ENCODE measurements at regions not wholly inside any gene's neighbourhood (a gene's known extent, or its start where the extent isn't known, plus 50 kb on each side); places are given as distances from the start of the nearest gene placed in this dataset.

DNA sequence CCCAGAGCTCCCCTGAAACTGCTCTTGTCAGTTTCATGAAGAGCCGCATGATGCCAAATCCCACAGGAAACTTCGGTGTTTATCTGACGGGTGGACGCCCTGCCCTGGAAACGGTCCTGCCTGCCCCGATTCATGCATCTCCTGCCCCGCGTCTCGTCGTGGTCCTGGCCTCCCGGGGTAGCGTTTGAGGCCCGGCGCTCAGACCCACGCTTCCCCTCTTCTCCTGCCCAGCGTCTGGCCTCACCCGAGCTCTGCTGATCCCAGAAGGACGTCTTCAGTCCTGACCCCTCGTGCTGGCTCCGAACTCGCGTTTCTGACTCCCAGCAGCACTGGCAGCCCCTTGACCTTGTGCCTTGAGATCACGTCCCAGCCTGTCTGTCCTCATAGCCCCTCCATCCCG is 180.5 kb downstream of the TMEM18 start:
- ATAC-seq (replicated peaks in 1 of 4) = no peak
- peaks cover 0 to 5% (median 0%) of the 10 kb centered on the region in 3 donors for H3K4me1 Mint-ChIP-seq
- no peak overlapping the region for H3K4me3 Mint-ChIP-seq
- DNase-seq = no peak
- no peak overlapping the region for H3K27ac ChIP-seq (ENCODE audit: low read length)
- WGBS (ENCODE audit: insufficient coverage) = 94% methylated on average over 23 of the region's 24 CpGs
- no peak overlapping the region for H3K27ac Mint-ChIP-seq
- H3K4me3 ChIP-seq (ENCODE audit: control insufficient read depth in 1 of 2, extremely low read depth in 1 of 2, low read length in 1 of 2) = no peak overlapping the region
- no peaks in the 10 kb centered on the region for H3K4me1 ChIP-seq (ENCODE audit: control insufficient read depth in 1 of 2, extremely low read depth in 1 of 2, insufficient read depth in 2 of 2, low read length in 2 of 2)
- no peaks in the 10 kb centered on the region for H3K9me3 Mint-ChIP-seq
- ChIA-PET CTCF (no interaction called here), POLR2A (no interaction called here)
- H3K9me3 ChIP-seq = no peaks in the 10 kb centered on the region
- H3K36me3 ChIP-seq (ENCODE audit: control insufficient read depth in 2 of 2, extremely low read depth in 1 of 2, insufficient read depth in 1 of 2, low read length in 1 of 2) = no peaks in the 10 kb centered on the region
- H3K27me3 Mint-ChIP-seq = peaks cover 24 to 27% of the 10 kb centered on the region in 2 donors
- no peaks in the 10 kb centered on the region for H3K36me3 Mint-ChIP-seq
- H3K27me3 ChIP-seq (replicated peaks in 1 of 2; ENCODE audit: control insufficient read depth in 2 of 2, extremely low read depth in 1 of 2, insufficient read depth in 2 of 2, low read length in 1 of 2) = peaks cover 0 to 20% of the 10 kb centered on the region in 2 experiments

DNA sequence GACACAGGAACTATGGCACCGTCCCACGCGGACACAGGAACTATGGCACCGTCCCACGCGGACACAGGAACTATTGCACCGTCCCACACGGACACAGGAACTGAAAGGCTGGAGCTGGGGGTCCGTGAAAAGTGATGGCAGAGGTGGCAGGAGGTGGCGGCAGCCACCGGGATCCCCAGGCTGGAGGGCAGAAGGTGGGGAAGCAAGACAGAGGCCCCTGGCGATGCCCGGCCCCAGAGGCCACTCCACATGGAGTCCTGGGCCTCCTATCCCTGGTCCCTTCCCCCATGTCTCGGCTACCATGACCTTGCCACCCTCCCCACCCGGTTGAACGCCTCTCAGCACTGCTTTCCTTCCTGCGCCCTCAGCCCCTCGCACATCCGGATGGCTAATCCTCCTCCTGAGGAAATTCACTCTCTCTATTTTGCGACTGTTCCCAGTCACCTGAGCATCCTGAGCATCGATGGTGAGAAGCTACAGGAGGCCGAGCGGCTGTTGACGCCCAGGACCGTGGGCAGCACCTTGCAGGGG is 181.4 kb downstream of the TMEM18 start:
- WGBS (ENCODE audit: insufficient coverage) = 83% methylated on average over 20 of the region's 25 CpGs
- CTCF ChIA-PET = no interaction called here
- H3K27me3 ChIP-seq (replicated peaks in 1 of 2; ENCODE audit: control insufficient read depth in 2 of 2, extremely low read depth in 1 of 2, insufficient read depth in 2 of 2, low read length in 1 of 2) = peaks cover 0 to 20% of the 10 kb centered on the region in 2 experiments
- no peaks in the 10 kb centered on the region for H3K36me3 Mint-ChIP-seq
- H3K4me3 ChIP-seq (ENCODE audit: control insufficient read depth in 1 of 2, extremely low read depth in 1 of 2, low read length in 1 of 2) = no peak overlapping the region
- H3K4me3 Mint-ChIP-seq = no peak overlapping the region
- DNase-seq = no peak
- H3K36me3 ChIP-seq (ENCODE audit: control insufficient read depth in 2 of 2, extremely low read depth in 1 of 2, insufficient read depth in 1 of 2, low read length in 1 of 2) = no peaks in the 10 kb centered on the region
- H3K27ac Mint-ChIP-seq = no peak overlapping the region
- no peaks in the 10 kb centered on the region for H3K9me3 Mint-ChIP-seq
- no peak overlapping the region for H3K27ac ChIP-seq (ENCODE audit: low read length)
- POLR2A ChIA-PET = no interaction called here
- ATAC-seq (replicated peaks in 1 of 4) = no peak
- peaks cover 0 to 5% (median 0%) of the 10 kb centered on the region in 3 donors for H3K4me1 Mint-ChIP-seq
- H3K27me3 Mint-ChIP-seq = peaks cover 24 to 27% of the 10 kb centered on the region in 2 donors
- no peaks in the 10 kb centered on the region for H3K4me1 ChIP-seq (ENCODE audit: control insufficient read depth in 1 of 2, extremely low read depth in 1 of 2, insufficient read depth in 2 of 2, low read length in 2 of 2)
- no peaks in the 10 kb centered on the region for H3K9me3 ChIP-seq

DNA sequence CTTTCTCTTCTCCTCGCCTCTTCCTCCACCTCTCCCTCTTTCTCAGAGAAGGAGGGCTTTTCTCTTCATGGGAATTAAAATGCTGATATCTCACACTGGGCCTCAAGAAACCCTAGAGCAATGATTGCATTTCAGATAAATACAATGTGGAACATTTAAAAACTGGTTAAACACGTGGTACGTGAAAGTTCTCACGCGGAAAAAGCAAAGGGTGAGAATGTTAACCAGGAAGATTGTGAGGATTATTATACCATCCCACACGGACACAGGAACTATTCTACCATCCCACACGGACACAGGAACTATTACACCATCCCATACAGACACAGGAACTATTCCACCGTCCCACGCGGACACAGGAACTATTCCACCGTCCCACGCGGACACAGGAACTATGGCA is 182.4 kb downstream of the TMEM18 start:
- Histone ChIP-seq H3K4me1 (ENCODE audit: control insufficient read depth in 1 of 2, extremely low read depth in 1 of 2, insufficient read depth in 2 of 2, low read length in 2 of 2) (no peaks in the 10 kb centered on the region), H3K4me3 (ENCODE audit: control insufficient read depth in 1 of 2, extremely low read depth in 1 of 2, low read length in 1 of 2) (no peak overlapping the region), H3K27ac (ENCODE audit: low read length) (no peak overlapping the region), H3K9me3 (no peaks in the 10 kb centered on the region), H3K36me3 (ENCODE audit: control insufficient read depth in 2 of 2, extremely low read depth in 1 of 2, insufficient read depth in 1 of 2, low read length in 1 of 2) (no peaks in the 10 kb centered on the region), H3K27me3 (replicated peaks in 1 of 2; ENCODE audit: control insufficient read depth in 2 of 2, extremely low read depth in 1 of 2, insufficient read depth in 2 of 2, low read length in 1 of 2) (peaks cover 0 to 19% of the 10 kb centered on the region in 2 experiments)
- CTCF ChIA-PET = no interaction called here
- POLR2A ChIA-PET = no interaction called here
- Mint-ChIP-seq H3K4me3 (no peak overlapping the region), H3K36me3 (no peaks in the 10 kb centered on the region), H3K27ac (no peak overlapping the region), H3K9me3 (no peaks in the 10 kb centered on the region), H3K4me1 (peaks cover 0 to 5% (median 0%) of the 10 kb centered on the region in 3 donors), H3K27me3 (peaks cover 23 to 26% of the 10 kb centered on the region in 2 donors)
- ATAC-seq (replicated peaks in 1 of 4) (no peak), DNase-seq (no peak)
- WGBS (ENCODE audit: insufficient coverage) = no CpG with 5 or more reads among the region's 13 CpGs

- peaks cover 0 to 5% (median 0%) of the 10 kb centered on the region in 3 donors for H3K4me1 Mint-ChIP-seq
- no peaks in the 10 kb centered on the region for H3K4me1 ChIP-seq (ENCODE audit: control insufficient read depth in 1 of 2, extremely low read depth in 1 of 2, insufficient read depth in 2 of 2, low read length in 2 of 2)
- ChIA-PET POLR2A (interaction anchor here (0.6 to 0.7 kb wide), 2 partner anchors 12 to 75 kb away, joined by 4 to 12 read pairs; no protein-coding TSS in a partner anchor), CTCF (no interaction called here)
- no peaks in the 10 kb centered on the region for H3K9me3 Mint-ChIP-seq
- DNase-seq (no peak), ATAC-seq (replicated peaks in 1 of 4) (no peak)
- H3K27ac ChIP-seq (ENCODE audit: low read length) = no peak overlapping the region
- H3K4me3 ChIP-seq (ENCODE audit: control insufficient read depth in 1 of 2, extremely low read depth in 1 of 2, low read length in 1 of 2) = no peak overlapping the region
- peaks cover 0 to 15% of the 10 kb centered on the region in 2 experiments for H3K27me3 ChIP-seq (replicated peaks in 1 of 2; ENCODE audit: control insufficient read depth in 2 of 2, extremely low read depth in 1 of 2, insufficient read depth in 2 of 2, low read length in 1 of 2)
- peaks cover 16 to 17% of the 10 kb centered on the region in 2 donors for H3K27me3 Mint-ChIP-seq
- WGBS (ENCODE audit: insufficient coverage) = 89% methylated on average over 2 of the region's 4 CpGs
- no peaks in the 10 kb centered on the region for H3K36me3 ChIP-seq (ENCODE audit: control insufficient read depth in 2 of 2, extremely low read depth in 1 of 2, insufficient read depth in 1 of 2, low read length in 1 of 2)
- no peaks in the 10 kb centered on the region for H3K9me3 ChIP-seq
- H3K4me3 Mint-ChIP-seq = no peak overlapping the region
- no peaks in the 10 kb centered on the region for H3K36me3 Mint-ChIP-seq
- no peak overlapping the region for H3K27ac Mint-ChIP-seq
Measured at GRCh38 chr2:493228-493627, 184.0 kb downstream of the TMEM18 start.

DNA sequence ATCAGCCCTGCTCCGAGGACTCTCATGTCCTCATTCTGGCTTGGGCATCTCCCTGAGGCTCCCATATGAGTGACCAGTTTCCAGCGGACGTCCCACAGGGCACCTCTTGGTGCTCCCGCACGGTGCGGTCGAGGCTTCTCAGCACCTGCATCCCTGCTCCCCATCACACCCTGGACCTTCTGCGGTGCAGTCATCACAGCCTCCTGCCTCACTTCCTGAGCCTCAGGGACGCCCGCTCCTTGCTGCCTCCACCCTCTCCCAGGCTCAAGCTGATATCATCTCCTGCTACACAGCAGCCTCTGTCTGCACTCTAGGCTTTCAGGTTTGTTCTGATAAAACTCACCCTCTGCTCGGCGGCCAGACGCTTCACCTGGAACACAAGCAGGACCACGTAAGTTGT is 185.0 kb downstream of the TMEM18 start:
- Mint-ChIP-seq H3K4me3 (no peak overlapping the region), H3K27ac (no peak overlapping the region), H3K36me3 (no peaks in the 10 kb centered on the region), H3K9me3 (no peaks in the 10 kb centered on the region), H3K4me1 (no peaks in the 10 kb centered on the region), H3K27me3 (peaks cover 11 to 16% of the 10 kb centered on the region in 2 donors)
- peaks cover 0 to 13% of the 10 kb centered on the region in 2 experiments for H3K27me3 ChIP-seq (replicated peaks in 1 of 2; ENCODE audit: control insufficient read depth in 2 of 2, extremely low read depth in 1 of 2, insufficient read depth in 2 of 2, low read length in 1 of 2)
- no peaks in the 10 kb centered on the region for H3K4me1 ChIP-seq (ENCODE audit: control insufficient read depth in 1 of 2, extremely low read depth in 1 of 2, insufficient read depth in 2 of 2, low read length in 2 of 2)
- no peaks in the 10 kb centered on the region for H3K36me3 ChIP-seq (ENCODE audit: control insufficient read depth in 2 of 2, extremely low read depth in 1 of 2, insufficient read depth in 1 of 2, low read length in 1 of 2)
- ChIA-PET CTCF (no interaction called here), POLR2A (no interaction called here)
- H3K4me3 ChIP-seq (ENCODE audit: control insufficient read depth in 1 of 2, extremely low read depth in 1 of 2, low read length in 1 of 2) = no peak overlapping the region
- ATAC-seq (replicated peaks in 1 of 4) = no peak
- H3K27ac ChIP-seq (ENCODE audit: low read length) = no peak overlapping the region
- DNase-seq = no peak
- no peaks in the 10 kb centered on the region for H3K9me3 ChIP-seq
- WGBS (ENCODE audit: insufficient coverage) = 86% methylated on average over 14 of the region's 14 CpGs

DNA sequence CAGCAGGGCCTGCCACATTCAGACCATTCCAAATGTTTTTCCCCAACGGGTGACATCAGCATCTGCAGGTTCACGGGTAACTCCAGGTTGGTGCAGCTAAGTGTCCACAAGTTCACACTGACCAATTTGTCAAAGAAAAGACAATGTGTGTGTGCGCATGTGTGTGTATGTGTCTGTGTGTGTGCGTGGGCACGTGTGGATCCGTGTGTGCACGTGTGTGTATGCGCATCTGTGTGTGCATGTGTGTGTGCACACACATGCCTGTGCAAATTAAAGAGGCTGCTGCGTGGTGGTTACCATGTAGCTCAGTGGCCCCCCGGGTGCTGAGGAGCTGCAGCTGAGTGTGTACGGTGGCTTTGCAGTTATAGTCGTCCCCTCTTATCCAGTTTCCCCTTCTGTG is 187.4 kb downstream of the TMEM18 start:
- no peaks in the 10 kb centered on the region for H3K4me1 ChIP-seq (ENCODE audit: control insufficient read depth in 1 of 2, extremely low read depth in 1 of 2, insufficient read depth in 2 of 2, low read length in 2 of 2)
- H3K27ac ChIP-seq (ENCODE audit: low read length) = no peak overlapping the region
- DNase-seq = no peak
- no peak overlapping the region for H3K4me3 Mint-ChIP-seq
- H3K27me3 Mint-ChIP-seq = peaks cover 9 to 11% of the 10 kb centered on the region in 2 donors
- ATAC-seq (replicated peaks in 1 of 4) = no peak
- ChIA-PET POLR2A (no interaction called here), CTCF (no interaction called here)
- no peaks in the 10 kb centered on the region for H3K4me1 Mint-ChIP-seq
- H3K36me3 ChIP-seq (ENCODE audit: control insufficient read depth in 2 of 2, extremely low read depth in 1 of 2, insufficient read depth in 1 of 2, low read length in 1 of 2) = no peaks in the 10 kb centered on the region
- H3K36me3 Mint-ChIP-seq = no peaks in the 10 kb centered on the region
- H3K9me3 ChIP-seq = no peaks in the 10 kb centered on the region
- peaks cover 0 to 11% of the 10 kb centered on the region in 2 experiments for H3K27me3 ChIP-seq (replicated peaks in 1 of 2; ENCODE audit: control insufficient read depth in 2 of 2, extremely low read depth in 1 of 2, insufficient read depth in 2 of 2, low read length in 1 of 2)
- H3K9me3 Mint-ChIP-seq = no peaks in the 10 kb centered on the region
- H3K4me3 ChIP-seq (ENCODE audit: control insufficient read depth in 1 of 2, extremely low read depth in 1 of 2, low read length in 1 of 2) = no peak overlapping the region
- no peak overlapping the region for H3K27ac Mint-ChIP-seq
- WGBS (ENCODE audit: insufficient coverage) = 88% methylated on average over 8 of the region's 12 CpGs

DNA sequence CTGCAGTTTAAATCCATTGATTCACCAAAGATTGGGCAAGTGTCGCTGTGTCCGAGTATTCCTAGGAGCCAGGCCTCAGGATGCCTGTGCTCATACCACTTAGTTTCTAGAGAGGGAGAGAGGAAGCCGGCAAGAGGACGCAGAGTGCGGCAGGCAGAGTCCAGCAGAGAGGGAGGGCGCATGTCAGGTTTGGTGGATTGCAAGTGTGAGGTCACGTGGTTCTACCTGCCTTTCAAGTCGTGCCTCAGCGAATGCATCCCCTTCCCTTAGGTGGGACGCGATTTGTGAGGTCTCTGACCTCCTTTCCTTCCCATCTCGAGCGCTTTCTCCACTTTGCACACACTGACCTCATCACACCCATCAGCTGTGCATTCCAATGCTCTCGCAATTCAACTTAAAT is 188.1 kb downstream of the TMEM18 start:
- peaks cover 0 to 16% of the 10 kb centered on the region in 2 experiments for H3K27me3 ChIP-seq (replicated peaks in 1 of 2; ENCODE audit: control insufficient read depth in 2 of 2, extremely low read depth in 1 of 2, insufficient read depth in 2 of 2, low read length in 1 of 2)
- Mint-ChIP-seq H3K4me3 (no peak overlapping the region), H3K9me3 (no peaks in the 10 kb centered on the region), H3K4me1 (no peaks in the 10 kb centered on the region), H3K27ac (no peak overlapping the region), H3K36me3 (no peaks in the 10 kb centered on the region), H3K27me3 (peaks cover 9 to 11% of the 10 kb centered on the region in 2 donors)
- 86% methylated on average over 13 of the region's 14 CpGs for WGBS (ENCODE audit: insufficient coverage)
- H3K36me3 ChIP-seq (ENCODE audit: control insufficient read depth in 2 of 2, extremely low read depth in 1 of 2, insufficient read depth in 1 of 2, low read length in 1 of 2) = no peaks in the 10 kb centered on the region
- ATAC-seq (replicated peaks in 1 of 4) (no peak), DNase-seq (no peak)
- no peaks in the 10 kb centered on the region for H3K4me1 ChIP-seq (ENCODE audit: control insufficient read depth in 1 of 2, extremely low read depth in 1 of 2, insufficient read depth in 2 of 2, low read length in 2 of 2)
- H3K4me3 ChIP-seq (ENCODE audit: control insufficient read depth in 1 of 2, extremely low read depth in 1 of 2, low read length in 1 of 2) = no peak overlapping the region
- no peaks in the 10 kb centered on the region for H3K9me3 ChIP-seq
- CTCF ChIA-PET = no interaction called here
- POLR2A ChIA-PET = no interaction called here
- no peak overlapping the region for H3K27ac ChIP-seq (ENCODE audit: low read length)

Data from T-cell (primary cell).